B cell (primary cell): ENCODE measurements at regions not wholly inside any gene's neighbourhood (a gene's known extent, or its start where the extent isn't known, plus 50 kb on each side); places are given as distances from the start of the nearest gene placed in this dataset.

Experiments
- ATAC-seq: fragments of 200-7000 bp; cut with Tn5 transposase; one replicate; pipeline ENCODE4 v1.10.0; 2021; ENCODE audit warnings: low read depth, mild to moderate bottlenecking, moderate number of reproducible peaks, moderate library complexity
- CTCF ChIA-PET: fragments of 350-600 bp; sonication (Branson Sonifier 250); formaldehyde crosslinking; loops from one replicate; lab custom pipeline; 2021; ENCODE audit warnings: antibody characterized with exemption, inconsistent platforms; lab: Charles Lee
- POLR2A ChIA-PET: fragments of 350-600 bp; sonication (Branson Sonifier 250); formaldehyde crosslinking; loops from one replicate; lab custom pipeline; 2021; ENCODE audit warnings: antibody characterized with exemption; lab: Charles Lee
- DNase-seq: peaks from one replicate; pipeline ENCODE4 v3.0.0; 2013
- H2AFZ ChIP-seq: 2 replicates; pipeline ENCODE4 v1.6.1; 2012; ENCODE audit warnings: mild to moderate bottlenecking, low read depth, low read length; ENCODE audit not compliant: insufficient read depth, poor library complexity, severe bottlenecking
- H3K27ac ChIP-seq, 2 donors: 1 replicate in 1 of 2; 2 replicates in 1 of 2; pipeline ENCODE4 v1.5.1; 2012 to 2013; ENCODE audit warnings: low read length in 2 of 2, mild to moderate bottlenecking in 2 of 2, moderate library complexity in 1 of 2
- H3K27me3 ChIP-seq, 4 experiments: fragments of 200-600 bp in 1 of 4; sonication (generic) in 1 of 4; replicated peaks in 1 of 4; 1 replicate in 2 of 4; 2 replicates in 2 of 4; pipeline versions ENCODE4 v1.6.1 to v1.7.0; 2013 to 2016; ENCODE audit warnings: low read length in 3 of 4, mild to moderate bottlenecking in 2 of 4, mixed read lengths in 1 of 4, moderate library complexity in 1 of 4; ENCODE audit not compliant: insufficient read depth in 4 of 4, control insufficient read depth in 3 of 4; ENCODE audit errors: control extremely low read depth in 1 of 4
- H3K36me3 ChIP-seq, 2 experiments: replicated peaks in 1 of 2; 1 replicate in 1 of 2; 2 replicates in 1 of 2; pipeline versions ENCODE4 v1.6.1 to v1.7.1; 2013; ENCODE audit warnings: low read length in 1 of 2; ENCODE audit not compliant: insufficient read depth in 2 of 2, control insufficient read depth in 1 of 2; ENCODE audit errors: control extremely low read depth in 1 of 2, extremely low read depth in 1 of 2
- H3K4me1 ChIP-seq, 2 donors: fragments of 200-600 bp in 1 of 2; sonication (generic) in 1 of 2; 1 replicate in 1 of 2; 2 replicates in 1 of 2; pipeline versions ENCODE4 v1.5.1 to v1.6.1; 2013 to 2017; ENCODE audit warnings: low read length in 2 of 2; ENCODE audit not compliant: control insufficient read depth in 2 of 2, insufficient read depth in 2 of 2
- H3K4me2 ChIP-seq: replicated peaks from 2 replicates; pipeline ENCODE3; 2012; ENCODE audit warnings: mild to moderate bottlenecking, low read depth, low read length; ENCODE audit not compliant: poor library complexity, severe bottlenecking
- H3K4me3 ChIP-seq, 5 experiments: fragments of 200-600 bp in 1 of 5; sonication (generic) in 1 of 5; 1 replicate in 3 of 5; 2 replicates in 2 of 5; pipeline versions ENCODE4 v1.5.1 to v1.7.0; 2011 to 2016; ENCODE audit warnings: low read length in 4 of 5, mild to moderate bottlenecking in 4 of 5, low read depth in 2 of 5, control low read depth in 1 of 5, moderate library complexity in 1 of 5; ENCODE audit not compliant: insufficient read depth in 1 of 5; ENCODE audit errors: control extremely low read depth in 1 of 5, extremely low read depth in 1 of 5
- H3K79me2 ChIP-seq: fragments of 200-600 bp; sonication (generic); one replicate; pipeline ENCODE4 v1.6.0; 2016; ENCODE audit warnings: low read length; ENCODE audit not compliant: control insufficient read depth, insufficient read depth
- H3K9ac ChIP-seq: fragments of 200-600 bp; sonication (generic); 2 replicates; pipeline ENCODE4 v1.6.1; 2017; ENCODE audit warnings: mild to moderate bottlenecking, low read length, moderate library complexity
- H3K9me3 ChIP-seq, 3 donors: one replicate each; pipeline versions ENCODE4 v1.6.1 to v1.7.1; 2013; ENCODE audit warnings: low read length in 2 of 3; ENCODE audit not compliant: control insufficient read depth in 2 of 3, insufficient read depth in 1 of 3; ENCODE audit errors: control extremely low read depth in 1 of 3
- H4K20me1 ChIP-seq: 2 replicates; pipeline ENCODE4 v1.6.0; 2012; ENCODE audit warnings: mild to moderate bottlenecking, low read length; ENCODE audit not compliant: insufficient read depth, control insufficient read depth, poor library complexity, severe bottlenecking
- H3K27ac Mint-ChIP-seq: one replicate; pipeline ENCODE4 v1.8.0; 2021; ENCODE audit warnings: mixed read lengths
- H3K27me3 Mint-ChIP-seq: one replicate; pipeline ENCODE4 v1.8.0; 2021; ENCODE audit warnings: mixed read lengths
- H3K4me1 Mint-ChIP-seq: one replicate; pipeline ENCODE4 v1.8.0; 2021; ENCODE audit warnings: mixed read lengths
- H3K4me3 Mint-ChIP-seq: one replicate; pipeline ENCODE4 v1.8.0; 2021; ENCODE audit warnings: mixed read lengths
- H3K9me3 Mint-ChIP-seq: one replicate; pipeline ENCODE4 v1.8.0; 2022; ENCODE audit warnings: mixed read lengths; ENCODE audit not compliant: insufficient read depth
- CTCF ChIP-seq: fragments of 200-600 bp; IDR thresholded peaks from one replicate; pipeline ENCODE4 v1.8.0; 2022; ENCODE audit warnings: antibody characterized with exemption, mild to moderate bottlenecking
- EZH2 ChIP-seq: IDR thresholded peaks from 2 replicates; pipeline ENCODE4 v1.6.1; 2012; ENCODE audit warnings: borderline replicate concordance, low read depth, mild to moderate bottlenecking, moderate library complexity, low read length; ENCODE audit not compliant: insufficient read depth, poor library complexity, severe bottlenecking
- WGBS: methylation state at CpG from one replicate; pipeline ENCODE4 v1.1.5; 2013; ENCODE audit warnings: missing lambda C conversion rate; ENCODE audit not compliant: insufficient coverage; 5-methylcytosine and 5-hydroxymethylcytosine counted together
- intact Hi-C: fragments of 100-400 bp; cut with micrococcal nuclease; formaldehyde crosslinking; loops from one replicate; pipeline ENCODE4 v1.10.0; 2022

- H3K27me3 ChIP-seq, result no peaks in the 10 kb centered on the region
- ATAC-seq (no peak), DNase-seq (no peak)
- intact Hi-C loops, result no loop called here
- no peaks in the 10 kb centered on the region for H4K20me1 ChIP-seq
- no peaks in the 10 kb centered on the region for H3K4me1 ChIP-seq
- H3K4me3 ChIP-seq, result no peak overlapping the region
- H3K9me3 Mint-ChIP-seq, result peaks cover 9% of the 10 kb centered on the region
- H3K4me1 Mint-ChIP-seq, result no peaks in the 10 kb centered on the region
- no peak overlapping the region for H3K27ac Mint-ChIP-seq
- no peak for TF ChIP-seq CTCF
- TF ChIP-seq EZH2, result no peak
- WGBS, result 100% methylated on average over 1 of the region's 2 CpGs
- no peaks in the 10 kb centered on the region for H3K9me3 ChIP-seq
- POLR2A ChIA-PET, result no interaction called here
- no peak overlapping the region for H3K4me2 ChIP-seq
- H3K27me3 Mint-ChIP-seq, result no peaks in the 10 kb centered on the region
- no peak overlapping the region for H3K4me3 Mint-ChIP-seq
- no peak overlapping the region for H3K9ac ChIP-seq
- no peak overlapping the region for H3K27ac ChIP-seq
- no peak overlapping the region for H2AFZ ChIP-seq
- CTCF ChIA-PET, result no interaction called here
- H3K36me3 ChIP-seq, result no peaks in the 10 kb centered on the region
- no peaks in the 10 kb centered on the region for H3K79me2 ChIP-seq
Measured at GRCh38 chrY:13805736-13806067, 102.0 kb downstream of the TMSB4Y start.

GRCh38 chrY:13830089-13830488 is 126.4 kb downstream of the TMSB4Y start:
- ATAC-seq (no peak), DNase-seq (no peak)
- no peaks in the 10 kb centered on the region for H3K79me2 ChIP-seq
- H3K9ac ChIP-seq, result no peak overlapping the region
- H4K20me1 ChIP-seq, result no peaks in the 10 kb centered on the region
- H2AFZ ChIP-seq, result no peak overlapping the region
- TF ChIP-seq EZH2 (no peak), CTCF (no peak)
- H3K4me3 ChIP-seq, result no peak overlapping the region
- no peaks in the 10 kb centered on the region for H3K27me3 Mint-ChIP-seq
- POLR2A ChIA-PET, result no interaction called here
- H3K27me3 ChIP-seq, result no peaks in the 10 kb centered on the region
- no peaks in the 10 kb centered on the region for H3K36me3 ChIP-seq
- CTCF ChIA-PET, result no interaction called here
- H3K4me2 ChIP-seq, result no peak overlapping the region
- H3K9me3 ChIP-seq, result peaks cover 0 to 6% (median 0%) of the 10 kb centered on the region in 3 donors
- H3K27ac Mint-ChIP-seq, result no peak overlapping the region
- H3K27ac ChIP-seq, result no peak overlapping the region
- H3K4me1 ChIP-seq, result no peaks in the 10 kb centered on the region
- no peak overlapping the region for H3K4me3 Mint-ChIP-seq
- peaks cover 6% of the 10 kb centered on the region for H3K4me1 Mint-ChIP-seq
- 100% methylated on average over 7 of the region's 9 CpGs for WGBS
- no peaks in the 10 kb centered on the region for H3K9me3 Mint-ChIP-seq
- intact Hi-C loops, result no loop called here
